Amniotic epithelial cell (primary cell): ENCODE measurements at regions not wholly inside any gene's neighbourhood (a gene's known extent, or its start where the extent isn't known, plus 50 kb on each side); places are given as distances from the start of the nearest gene placed in this dataset.

Source experiments
- DNase-seq: peaks from one replicate; pipeline ENCODE4 v3.0.0-alpha.2; 2010; ENCODE audit warnings: low read depth

DNA sequence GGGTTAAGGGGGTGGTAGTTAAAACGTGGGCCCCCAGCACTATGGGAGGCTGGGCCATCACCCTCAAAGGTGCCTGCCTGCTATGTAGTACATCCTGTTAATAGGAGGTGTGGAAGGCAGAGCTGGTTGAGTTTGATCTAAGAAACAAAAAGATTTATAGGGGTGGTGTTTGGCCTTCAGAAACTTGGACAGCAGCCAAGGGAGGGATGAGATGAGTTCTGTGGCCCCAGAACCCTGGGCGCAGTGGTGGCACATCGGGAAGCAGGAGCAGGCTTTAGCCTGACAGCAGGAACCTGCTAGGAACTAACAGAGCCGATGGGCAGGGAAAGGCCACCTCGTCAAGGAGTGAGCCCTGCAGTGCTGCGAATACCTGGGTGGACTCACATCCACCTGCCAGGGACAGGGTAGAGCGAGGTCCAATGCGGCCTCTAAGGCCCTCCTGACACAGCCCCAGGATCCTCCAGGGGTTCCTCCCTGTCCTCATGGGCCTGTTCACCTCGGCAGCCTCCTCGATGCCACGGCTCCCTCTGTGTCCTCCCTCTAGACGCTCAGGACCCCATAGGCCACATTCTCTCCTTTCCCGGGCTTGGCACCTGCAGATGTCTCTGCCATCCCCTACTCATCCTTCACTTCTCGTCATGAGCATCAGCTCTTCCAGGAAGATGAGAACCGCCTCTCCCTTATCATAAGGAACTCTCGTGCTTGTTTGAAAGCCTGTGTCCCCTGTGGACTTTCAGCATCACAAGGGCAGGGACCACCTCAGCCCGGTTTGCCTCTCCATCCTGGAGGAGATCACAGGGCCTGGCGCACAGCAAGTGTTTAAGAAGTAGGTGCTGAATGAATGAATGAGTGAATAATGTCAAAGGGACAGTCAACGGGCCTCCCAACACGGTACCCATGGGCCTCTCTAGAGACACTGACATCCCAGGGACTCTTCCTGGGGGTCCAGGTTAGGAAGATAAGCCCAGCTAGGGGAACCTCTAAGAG is 103.5 kb upstream of the TNRC6C start:
- no peak for DNase-seq

DNA sequence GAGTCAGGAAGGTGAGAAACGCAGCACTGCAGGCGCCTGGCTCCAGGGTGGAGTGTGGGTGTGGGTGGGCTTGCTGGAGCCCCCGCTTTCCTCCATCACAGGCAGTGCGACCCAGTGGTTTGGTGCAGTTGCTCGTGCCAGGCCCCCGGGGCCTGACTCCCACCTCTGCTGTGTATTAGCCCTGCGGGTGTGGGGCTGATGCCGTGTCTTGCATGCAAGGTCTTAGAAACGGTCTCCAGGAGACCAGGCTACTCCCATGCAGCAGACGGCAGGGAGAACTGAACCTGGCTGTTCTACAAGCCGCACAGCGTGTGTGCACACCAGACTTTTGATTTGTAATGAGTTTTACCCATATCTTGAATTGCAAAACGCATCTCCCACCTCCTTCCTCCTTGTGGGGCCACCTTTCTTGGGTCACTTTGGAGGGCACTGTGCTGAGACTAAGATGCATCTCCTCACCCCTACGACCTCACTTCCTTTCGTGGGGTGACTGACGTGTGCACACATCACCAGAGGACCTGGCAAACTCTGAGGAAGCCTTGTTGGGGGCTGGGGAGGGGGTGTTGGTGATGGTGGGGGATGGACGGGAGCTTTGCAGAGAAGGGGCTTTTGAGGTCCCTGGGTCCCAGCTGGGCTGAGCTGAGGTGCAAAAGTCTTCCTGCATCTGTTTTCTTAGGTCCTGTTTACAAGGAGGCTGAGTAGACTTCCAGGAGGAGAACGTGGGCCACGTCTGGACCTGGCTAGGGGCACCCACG is 101.8 kb upstream of the TNRC6C start:
- DNase-seq, result no peak

DNA sequence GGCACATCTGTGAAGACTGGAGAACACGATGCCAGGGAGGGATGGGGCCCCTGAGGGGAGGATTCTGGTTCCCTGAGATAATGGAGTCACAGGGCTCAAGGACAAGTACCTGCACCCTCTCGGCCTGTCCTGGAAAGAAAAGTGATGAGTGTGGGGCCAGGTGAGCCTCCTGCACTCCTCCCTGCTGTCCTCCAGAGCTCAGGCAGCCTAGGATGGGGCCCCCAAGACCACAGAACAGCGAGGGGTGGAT is 101.3 kb upstream of the TNRC6C start:
- DNase-seq, result no peak

DNA sequence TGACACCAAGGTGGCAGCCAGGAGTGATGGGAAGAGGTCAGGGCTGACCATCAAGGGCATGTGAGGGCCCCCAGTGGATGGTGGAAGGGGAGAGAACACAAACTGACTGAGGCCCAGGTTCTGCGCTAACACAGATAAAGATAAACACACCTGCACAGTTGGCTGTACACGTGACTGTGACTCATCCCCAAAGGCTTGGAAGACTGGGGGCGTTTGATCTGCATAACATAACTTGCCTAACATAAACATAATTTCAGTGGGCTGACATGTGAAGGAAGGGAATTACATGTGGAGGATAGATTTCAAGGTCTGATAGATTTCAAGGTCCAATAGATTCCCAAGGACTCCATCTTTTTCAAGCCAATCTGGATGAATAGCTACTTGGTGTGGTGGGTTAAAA is 100.9 kb upstream of the TNRC6C start:
- DNase-seq, result no peak

DNA sequence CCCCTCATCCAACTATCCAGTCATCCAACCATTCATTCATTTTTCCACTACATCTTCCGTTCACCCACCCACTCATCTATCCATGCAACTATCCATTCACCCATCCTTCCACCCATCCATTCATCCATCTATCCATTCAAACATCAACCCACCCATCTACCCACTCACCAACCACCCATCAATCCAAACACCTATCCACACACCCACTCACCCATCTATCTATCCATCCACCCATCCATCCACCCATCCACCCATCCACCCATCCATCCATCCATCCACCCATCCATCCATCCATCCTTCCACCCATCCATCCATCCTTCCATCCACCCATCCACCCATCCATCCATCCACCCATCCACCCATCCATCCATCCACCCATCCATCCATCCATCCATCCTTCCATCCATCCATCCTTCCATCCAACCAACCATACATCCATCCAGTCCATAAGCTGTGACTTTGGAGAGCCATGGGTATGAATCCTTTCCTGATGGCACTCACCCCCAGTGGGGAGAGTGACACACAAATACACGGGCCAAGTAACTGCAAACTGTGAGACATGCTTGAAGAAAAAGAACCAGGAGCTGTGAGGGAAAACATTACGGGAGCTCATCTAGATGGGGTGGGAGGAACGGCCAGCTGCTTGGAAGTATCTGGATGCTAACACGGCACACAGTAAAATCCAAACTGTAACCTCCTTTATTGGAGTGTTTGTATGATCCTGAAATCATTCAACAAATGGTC is 100.0 kb upstream of the TNRC6C start:
- DNase-seq, result no peak

DNA sequence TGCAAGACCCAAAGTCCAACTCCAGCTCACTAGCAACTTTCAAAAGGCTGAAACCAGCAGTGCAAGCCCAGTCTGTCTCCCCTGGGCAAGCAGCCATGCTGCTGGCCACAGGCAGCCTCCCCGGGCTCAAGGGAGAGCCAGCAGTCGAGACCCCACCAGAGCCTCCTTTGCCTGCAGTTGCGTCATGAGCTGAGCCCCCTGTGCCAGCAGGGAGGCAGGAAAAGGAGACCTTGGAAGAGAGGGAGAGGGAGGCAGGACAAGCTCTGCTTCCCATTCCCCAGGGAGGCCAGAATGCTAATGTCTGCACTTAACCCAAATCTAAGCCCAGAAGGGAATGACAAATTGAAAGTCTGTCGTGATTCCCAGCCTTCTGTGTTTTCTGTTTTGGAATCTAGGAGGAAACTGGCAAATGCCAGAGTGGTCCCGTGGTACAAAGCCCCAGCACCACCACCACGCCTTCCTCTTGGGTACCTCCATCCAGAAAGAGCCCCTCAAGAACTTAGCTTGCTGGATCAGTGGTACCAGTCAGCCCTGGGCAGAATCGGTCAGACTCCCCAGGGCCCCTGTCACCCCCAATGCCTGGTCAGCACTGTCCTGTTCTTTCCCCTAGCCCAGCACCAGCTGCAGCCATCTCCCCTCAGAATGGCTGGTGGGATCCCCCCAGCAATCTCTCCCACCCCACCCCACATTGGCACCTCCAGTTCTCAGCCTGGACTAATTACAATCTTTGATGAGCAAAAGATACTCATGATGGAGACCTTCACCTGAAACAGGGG is 99.3 kb upstream of the TNRC6C start:
- DNase-seq, result no peak

DNA sequence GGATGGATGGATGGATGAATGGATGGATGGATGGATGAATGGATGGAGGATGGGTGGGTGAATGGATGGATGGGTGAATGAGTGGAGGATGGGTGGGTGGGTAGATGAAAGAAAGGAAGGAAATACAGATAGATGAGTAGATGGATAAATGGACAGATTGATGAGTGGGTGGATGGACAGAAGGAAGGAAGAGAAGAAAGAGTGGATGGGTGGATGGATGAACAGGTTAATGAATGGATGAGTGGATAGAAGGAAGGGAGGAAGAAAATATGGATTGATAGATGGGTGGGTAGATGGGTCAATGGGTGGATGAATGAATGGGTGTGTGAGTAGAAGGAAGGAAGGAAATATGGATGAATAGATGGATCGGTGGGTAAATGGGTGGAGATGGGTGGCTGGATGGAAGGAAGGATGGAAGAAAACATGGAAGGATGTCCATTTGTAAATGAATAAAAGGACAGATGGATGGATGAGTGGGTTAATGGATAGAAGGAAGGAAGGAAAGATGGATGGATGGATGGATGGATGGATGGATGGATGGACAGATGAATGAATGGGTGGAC is 97.3 kb upstream of the TNRC6C start:
- no peak for DNase-seq

DNA sequence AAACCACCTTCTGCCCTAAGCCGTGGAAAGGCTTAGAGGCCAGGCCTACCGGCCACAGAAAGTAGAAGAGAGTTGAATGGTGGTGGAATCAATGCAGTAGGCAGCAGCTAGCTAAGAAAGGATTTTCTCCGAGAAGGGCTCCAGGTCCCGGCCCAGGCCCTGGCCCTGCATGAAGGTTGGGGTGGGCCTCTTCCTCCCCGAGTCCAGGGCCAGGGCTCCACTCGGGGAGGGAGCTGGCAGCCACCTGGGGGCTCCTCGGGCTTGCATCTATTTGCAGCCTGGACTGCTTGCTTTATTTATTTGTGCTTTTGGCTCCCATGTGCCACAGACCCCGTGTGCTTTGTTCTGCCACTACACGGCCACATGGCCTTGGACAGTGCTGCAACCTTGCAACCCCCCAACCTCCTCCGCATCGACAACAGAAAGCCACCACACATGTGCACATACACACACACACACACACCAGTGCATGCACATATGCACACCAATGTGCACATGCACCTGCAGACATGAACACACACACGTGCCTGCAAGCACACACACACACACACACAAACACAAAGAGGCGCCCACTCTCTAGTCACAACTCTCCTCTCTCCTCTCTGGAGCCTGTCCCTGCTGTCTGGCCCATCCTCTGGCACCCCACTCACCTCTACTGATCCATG is 96.4 kb upstream of the TNRC6C start:
- no peak for DNase-seq

DNA sequence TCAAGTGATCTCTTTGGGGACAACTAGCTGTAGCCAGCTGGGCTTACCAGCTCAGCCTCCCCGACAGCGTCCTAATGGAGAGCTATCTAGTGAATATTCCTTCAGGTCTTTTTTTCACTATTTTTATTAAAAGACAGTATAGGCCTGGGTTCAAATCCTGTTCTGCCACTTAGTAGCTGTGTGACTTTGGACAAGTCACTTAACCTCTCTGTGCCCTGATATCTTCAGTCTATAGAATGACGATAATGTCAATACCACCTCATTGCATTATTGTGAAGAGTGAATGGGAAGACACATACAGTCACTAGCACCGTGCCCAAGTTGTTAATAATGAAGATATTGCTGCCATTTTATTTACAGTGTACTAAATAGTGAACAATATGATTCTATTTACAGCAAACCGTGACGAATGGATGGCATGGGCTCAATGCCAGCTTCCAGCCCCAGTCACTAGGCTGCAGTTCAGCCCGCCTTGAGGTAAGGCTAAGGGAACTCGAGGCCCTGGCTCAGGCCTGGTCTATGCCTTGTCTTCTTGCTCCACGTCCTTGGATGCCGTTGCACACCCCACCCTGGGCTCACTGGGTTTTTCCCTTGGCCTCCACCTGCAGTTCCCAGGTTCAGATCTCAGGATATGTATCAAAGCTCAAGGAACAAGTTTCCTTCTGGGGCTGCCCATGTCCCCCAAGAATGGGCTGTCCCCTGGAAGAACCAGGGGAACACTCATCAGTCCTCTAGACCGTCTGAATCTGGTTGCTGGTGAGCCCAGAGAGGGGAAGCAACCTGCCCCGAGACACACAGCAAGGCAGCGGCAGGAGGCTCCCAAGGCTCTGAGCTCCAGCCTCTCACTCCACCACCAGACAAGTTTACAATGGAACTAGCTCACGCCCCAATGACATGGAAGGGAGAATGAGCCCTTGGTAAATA is 95.4 kb upstream of the TNRC6C start:
- DNase-seq, result no peak

DNA sequence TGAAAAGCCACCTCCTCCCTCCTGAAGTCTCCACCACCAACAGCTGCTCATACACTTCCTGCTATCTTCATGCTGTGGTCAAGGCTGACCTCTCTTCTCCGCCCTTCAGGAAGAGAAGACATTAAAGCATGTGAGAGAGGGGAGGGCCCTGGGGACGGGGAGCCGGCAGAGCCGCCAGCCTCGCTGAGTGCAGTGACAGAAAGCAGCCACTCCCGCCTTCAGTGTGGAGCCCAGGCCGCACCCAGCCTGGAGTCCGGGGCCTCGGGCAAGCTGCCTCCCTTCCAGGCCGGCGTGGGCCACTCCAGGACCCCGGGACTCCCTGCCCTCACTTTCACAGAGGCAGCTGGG is 94.7 kb upstream of the TNRC6C start:
- DNase-seq, result no peak

DNA sequence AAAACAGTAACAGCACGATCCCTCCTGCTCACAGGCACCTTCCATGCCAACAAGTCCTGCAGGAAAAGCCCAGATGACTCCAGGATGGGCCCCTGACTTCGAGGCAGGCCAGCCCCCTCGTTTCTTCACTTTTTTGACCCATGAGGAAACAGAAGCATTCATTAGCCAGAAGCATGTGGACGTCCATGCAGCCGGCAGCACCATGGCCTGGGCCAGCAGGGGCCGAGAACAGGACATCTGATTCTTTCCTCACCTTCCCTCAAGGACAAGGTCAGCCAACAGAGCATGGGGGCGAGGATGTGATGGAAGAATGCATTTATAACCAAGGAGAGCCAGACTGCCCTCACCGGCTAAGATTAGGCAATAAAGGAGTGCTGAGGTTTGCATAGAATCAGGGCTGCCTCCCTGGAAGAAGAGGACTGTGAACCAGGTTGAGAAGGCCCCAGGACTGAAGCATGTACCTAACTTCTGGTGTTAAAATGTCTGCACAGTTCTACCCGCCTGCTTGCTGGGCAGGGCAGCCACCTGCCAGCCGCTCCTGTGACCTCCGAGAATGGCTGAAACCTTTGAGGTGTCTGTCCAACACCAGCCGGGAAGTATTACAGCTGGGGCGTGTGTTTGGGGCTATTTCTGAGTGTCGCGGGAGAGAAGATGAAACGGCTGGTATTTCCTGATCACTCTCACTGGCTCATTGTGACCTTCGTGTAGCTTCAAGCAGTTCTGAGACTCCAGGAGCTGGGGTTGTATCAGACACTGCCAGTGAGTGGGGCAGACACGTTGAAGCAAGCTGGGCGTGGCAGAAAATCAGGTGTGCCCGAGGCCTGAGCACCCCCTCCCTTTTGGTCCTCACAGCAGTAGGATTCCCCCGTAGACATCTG is 94.0 kb upstream of the TNRC6C start:
- no peak for DNase-seq

DNA sequence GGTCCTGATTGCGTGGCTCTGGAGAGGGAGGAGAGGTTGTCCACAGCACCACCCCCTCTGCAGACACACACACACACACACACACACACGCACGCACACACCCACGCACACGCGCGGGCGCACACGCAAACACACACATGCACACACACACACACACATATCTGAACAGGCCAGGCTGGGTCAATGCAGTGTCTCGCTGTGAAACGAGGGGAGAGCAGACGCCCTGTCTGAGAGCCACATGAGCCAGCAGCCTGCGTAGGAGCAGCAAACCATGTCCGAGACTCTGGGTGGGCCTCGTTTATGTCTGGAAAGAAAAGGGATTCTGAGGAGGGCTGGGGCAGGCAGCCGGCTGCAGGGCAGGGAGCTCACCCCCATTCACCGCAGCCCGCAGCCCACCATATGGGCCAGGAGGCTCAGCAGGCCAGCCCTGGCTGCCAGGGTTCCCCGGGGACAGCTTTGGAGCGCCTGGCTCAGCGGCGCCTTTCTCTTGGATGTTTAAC is 93.3 kb upstream of the TNRC6C start:
- no peak for DNase-seq

DNA sequence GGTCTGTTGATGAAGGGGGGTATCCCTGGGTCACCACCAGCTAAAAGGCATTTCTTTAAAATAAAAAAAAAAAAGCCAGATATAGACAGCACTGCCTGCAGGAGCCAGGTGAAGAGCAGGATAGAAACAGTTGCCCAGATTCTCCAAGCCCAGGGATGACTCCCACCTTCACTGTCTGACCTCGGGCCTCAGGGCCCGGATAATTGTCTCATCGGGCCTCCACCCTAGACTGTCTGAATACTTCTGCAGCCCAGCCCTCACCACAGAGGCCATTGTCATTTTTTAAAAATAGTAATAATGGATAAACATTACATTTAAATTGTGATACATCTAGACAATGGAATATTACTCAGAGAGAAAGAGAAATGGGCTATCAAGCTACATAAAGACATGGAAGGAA is 92.8 kb upstream of the TNRC6C start:
- DNase-seq, result no peak

DNA sequence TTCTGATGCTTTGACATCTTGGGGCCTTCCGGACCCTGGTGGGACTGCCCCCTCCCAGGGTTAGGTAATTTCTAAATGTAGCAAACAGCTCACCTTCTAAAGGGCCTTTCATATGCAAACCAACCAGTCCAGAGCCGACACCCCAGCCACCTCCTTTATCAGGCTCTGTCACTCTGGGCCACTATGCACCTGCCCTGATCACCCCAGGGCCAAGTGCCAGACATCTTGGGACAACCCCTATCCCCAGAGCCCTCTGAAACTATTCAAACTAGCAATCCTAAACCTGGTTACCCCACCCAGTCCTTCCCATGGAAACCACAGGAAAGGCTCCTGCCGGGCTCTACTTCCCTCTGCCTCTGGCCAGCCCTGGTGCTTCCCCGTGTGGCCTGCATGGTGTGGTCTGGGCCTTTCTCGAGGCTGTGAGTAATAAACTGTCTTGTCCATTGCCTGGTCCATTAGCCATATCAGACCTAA is 91.2 kb upstream of the TNRC6C start:
- DNase-seq, result no peak

DNA sequence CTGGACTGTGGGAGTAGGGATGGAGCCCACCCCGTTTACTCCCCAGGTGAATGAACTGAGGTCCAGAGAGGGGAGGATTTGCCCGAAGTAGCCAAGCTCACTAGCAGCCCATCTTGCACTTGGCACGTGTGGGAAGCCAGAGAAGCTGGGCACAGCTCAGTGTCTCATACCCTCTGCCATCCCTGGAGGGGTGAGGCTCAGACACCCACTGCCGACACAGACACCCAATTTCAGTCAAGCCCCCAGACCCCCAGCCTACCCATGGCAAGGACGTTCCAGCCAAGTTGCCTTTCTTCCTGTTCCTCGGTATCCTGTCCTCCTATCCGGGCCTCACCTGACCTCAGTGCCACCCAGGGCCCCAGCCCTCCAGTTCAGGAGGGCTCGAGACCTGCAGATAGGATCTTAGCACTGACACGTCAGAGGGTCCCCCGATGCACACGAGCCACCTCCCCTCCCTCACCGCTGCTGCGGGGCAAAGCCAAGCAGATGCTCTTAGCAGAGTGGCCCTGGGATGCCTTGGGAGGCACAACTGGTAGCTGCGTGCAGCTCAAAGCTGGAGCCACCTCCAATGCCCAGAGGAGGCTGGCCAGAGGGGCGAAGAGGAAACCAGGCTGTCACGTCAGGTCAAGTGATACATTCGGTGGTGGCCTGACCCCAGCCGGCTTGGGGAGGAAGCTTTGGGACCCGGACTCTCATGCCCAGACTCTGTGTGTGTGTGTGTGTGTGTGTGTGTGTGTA is 90.4 kb upstream of the TNRC6C start:
- DNase-seq, result no peak

DNA sequence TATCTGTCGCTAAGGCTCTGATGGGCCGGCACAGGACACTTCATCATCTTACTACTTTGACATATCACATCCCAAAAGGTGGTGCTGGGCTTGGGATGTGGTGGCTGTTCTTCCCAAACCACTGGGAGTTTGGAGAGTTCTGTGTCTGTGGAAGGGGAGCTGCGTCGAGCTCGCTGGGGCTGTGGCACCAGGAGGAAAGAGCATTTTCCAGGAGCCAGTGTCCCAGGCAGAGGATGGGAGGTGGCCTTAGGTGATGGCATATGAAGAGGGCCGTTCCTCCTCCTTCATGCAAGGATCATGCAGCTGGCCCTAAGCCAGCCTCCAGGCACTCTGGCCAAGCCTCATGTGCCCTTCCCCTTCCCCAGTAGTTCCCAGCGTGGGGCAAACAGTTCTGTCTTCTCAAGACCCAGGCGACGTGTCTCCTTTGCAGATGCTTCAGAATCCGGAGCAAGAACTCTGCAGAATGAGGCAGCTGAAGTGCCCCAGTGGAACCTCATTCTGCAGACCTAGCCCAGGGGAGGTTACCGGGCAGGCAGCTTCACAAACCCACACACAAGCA is 89.4 kb upstream of the TNRC6C start:
- DNase-seq, result no peak

DNA sequence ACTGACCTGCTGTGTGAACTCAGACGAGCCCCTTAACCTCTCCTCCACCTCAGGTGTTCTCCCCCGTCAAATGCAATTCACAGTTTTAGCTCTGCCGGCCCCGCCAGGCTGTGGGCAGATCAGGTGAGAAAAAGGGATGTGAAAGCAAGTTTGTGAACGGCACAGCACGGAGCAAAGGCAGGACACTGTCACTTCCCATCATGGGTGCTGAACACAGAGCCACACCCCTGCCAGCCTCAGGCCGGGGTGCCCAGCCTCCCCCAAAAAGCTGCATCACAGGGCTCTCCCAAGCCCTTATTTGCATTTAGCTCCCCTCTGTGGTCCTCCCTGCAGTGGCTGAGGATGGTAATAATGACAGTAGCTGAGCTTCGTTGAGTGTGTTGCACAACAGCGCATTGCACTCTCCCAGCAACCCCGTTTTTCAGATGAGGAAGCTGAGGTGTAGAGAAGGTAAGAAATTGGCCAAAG is 88.8 kb upstream of the TNRC6C start:
- no peak for DNase-seq

DNA sequence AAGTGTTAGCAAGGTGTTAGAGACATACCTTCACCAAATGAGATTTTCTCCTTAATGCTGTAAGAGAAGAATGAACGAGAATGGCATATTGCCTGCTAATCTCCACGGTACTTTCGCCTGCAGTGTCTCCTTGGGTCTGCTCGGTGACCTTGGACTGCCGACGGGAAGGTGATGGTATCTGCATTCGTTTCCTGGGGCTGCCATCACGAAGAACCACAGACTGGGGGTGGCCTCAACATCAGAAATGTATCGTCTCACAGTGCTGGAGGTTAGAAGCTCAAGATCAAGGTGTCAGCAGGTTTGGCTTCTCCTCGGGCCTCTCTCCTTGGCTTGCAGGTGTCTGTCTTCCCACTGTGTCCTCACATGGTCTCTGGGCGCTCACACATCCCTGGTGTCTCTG is 86.3 kb upstream of the TNRC6C start:
- DNase-seq, result no peak
